ENCODE measurements at regions not wholly inside any gene's neighbourhood (a gene's known extent, or its start where the extent isn't known, plus 50 kb on each side); places are given as distances from the start of the nearest gene placed in this dataset.
A peak's percentile ranks its signal among the peaks of the same experiment; 100 is the strongest.

DNA sequence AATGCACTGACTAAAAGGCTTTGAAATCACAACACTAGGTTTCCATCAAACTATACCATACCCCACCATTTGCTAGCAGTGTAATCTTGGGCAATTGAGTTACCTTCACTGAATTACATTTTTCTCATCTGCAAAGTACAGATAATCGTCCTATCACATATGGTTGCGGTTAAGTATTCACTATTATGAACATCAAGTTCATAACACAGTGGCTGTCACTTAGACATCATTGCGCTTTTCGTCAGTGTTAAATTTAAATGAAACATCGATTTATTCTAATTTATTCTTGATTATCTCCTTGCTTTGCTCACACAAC is 505.9 kb downstream of the CPS1 start:
- DNase-seq: no peak

DNA sequence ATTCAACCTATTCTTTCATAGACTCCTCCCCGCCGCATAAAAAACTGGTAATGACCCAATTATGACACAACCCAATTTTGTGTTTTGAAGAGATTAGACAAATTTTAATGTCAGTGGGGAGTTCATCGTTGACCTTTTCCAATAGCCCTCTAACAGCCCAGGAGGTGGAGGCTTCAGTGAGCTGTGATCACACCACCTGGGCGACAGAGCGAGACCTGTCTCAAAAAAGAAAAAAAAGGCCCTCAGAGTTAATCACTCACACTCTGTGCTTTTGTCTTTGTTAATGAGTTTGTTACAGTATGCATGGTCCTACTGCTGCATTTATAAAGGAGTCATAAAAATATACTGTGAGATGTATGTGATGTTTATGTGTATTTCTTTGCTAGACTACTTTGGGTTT is 510.6 kb downstream of the CPS1 start:
- no peak for DNase-seq

DNA sequence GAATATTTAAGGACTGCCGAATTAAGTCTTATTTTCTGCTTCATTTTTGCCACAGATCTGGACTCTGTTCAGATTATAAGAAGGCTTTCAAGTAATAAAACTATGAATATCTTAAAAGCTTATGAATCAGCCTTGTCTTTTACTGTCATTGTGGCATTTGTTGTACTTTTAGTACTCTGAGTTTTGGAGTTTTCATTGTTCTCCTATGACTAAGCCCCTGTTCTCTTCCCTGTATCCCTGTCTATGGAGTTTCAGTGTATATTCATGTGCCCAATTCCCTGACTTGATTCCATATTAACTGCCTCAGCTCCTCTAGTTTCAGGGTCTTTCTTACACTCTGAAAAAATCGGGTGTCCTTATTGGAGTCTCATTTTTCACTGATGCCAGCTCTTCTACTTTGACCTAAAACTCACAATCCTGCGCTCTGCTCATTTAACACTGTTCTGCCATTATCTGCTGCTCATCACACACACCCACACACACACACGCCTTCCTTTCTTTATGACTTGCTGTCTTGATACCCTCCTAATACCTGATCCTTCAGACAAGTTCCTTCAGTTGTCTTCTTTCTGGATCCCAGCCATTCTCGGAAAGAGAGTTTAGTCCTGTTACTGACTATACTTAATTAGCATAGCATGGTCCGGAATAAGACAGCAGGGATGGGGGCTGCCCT is 511.8 kb downstream of the CPS1 start:
- no peak for DNase-seq

DNA sequence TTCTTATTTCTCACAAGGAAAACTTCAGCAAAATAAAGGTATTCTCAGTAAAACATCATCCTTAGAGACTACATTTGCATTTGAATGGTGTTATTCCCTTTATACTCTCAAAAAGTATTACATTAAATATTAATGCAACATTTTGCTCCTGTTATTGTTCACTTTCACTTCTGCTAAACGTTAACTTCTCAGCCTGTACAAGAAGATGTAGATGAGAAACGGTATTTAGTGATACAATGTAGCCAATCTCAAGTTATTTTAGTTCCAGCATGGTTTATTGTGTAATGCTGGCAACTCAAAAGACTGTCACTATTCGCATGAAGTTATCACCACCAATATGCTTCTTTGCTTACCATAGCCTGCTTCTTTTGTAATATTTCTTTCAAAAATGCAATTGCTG is 514.1 kb downstream of the CPS1 start:
- DNase-seq: no peak

DNA sequence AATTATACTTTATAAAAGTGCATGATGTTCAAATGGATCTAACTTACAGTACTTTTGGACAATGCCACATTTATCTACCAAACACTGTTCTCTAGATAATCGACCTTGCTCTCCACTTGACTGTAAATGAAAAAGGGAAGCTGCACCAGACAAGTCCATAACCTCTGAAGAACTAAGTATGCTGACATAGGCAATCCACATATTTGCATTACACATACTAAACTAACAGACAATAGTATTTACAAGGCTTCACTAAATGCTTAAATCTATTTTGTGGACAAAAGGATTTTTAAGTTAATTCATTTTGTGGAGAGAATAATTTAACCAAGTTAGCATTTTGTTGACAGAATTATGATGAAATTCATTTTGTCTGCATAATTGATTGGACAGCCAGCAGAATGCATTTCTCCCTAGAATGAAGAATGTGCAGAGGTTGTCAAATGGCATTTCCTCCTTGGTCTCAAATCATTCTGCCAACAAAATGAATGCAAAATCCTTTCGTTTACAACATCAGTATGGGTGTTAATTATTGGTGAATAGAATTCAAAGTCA is 520.9 kb downstream of the CPS1 start:
- DNase-seq: no peak

DNA sequence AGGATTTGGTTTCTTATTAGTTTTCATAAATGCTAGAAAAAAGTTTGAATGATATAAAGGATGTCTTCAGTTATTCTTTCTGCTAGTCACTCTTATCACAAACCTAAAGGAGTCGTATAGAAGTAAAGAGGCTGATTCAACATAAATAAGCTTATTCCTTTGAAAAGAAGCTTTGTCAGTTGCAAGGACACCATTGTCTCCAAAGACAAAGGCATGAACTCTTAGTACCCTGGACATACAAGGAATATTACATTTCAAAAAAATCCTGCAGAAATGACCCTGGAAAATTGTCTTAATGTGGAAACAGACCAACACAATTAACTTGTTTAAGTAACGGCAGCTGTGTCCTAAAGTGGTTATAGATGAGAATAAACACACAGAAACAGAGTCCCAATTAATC is 528.0 kb downstream of the CPS1 start:
- DNase-seq: no peak

DNA sequence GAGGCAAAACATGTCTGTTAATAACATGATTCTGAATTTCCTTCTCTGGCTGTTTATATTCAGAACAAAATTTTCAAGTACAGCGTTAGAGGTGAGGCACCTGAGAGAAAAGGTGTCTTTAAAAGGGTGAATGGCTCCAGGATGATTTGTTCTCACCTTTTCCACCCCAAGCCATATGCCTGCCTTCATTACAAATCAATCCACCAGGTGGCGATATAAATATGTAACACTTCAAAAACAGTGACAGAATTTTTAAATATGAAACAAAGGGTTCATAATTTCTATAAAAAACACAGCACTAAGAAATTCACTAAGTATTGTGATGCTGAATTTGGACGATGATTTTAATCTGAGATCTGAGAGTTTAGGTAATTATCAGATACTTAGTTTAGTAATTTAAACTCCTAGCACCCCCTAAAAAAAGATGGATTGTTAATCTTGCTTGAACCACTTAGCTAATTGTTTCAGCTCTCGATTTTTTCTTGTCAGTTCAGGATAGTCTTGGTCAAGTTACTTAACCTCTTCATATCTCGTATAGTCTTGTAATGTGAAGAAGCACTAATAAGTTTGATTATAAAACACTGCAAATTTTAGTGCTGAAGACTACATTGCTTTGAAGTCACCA is 528.8 kb downstream of the CPS1 start:
- peak; percentile 8 to 21 (median 10) for DNase-seq

DNA sequence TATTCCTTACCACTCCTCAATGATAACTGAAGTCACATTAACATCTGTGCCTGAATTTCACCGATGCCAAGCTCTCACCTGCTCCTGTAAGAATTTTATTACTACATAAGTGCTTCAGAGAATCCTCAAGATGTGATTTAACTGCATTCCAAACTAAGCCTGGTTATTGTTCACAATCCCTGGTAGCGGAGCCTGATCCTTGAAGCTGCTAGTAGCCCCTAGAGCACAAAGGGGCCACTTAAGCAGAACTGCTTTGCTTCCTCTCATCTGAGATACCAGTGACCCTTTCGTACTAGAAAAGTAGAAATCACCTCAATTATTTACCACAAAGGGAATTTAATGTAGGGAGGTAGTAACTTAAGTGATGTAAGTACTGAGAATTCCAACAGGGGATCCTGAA is 529.6 kb downstream of the CPS1 start:
- no peak for DNase-seq

DNA sequence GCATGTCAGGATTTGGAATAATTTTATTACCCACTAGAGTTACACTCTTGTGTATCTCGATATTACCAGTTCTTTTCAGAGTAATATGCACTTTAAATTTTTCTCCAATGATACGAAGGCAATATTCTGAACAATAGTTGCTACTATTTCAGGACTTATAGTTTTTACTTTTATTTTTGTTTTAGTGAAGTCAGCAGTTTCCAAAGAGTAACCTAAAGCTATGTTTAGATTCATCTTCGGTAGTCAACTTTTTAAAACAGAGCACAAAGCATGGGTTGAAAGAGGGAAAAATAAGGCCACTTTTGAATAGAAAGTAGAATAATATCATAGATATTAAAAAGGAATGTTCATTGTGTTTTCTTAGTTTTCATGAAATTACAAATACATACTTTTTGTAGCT is 532.7 kb downstream of the CPS1 start:
- no peak for DNase-seq

DNA sequence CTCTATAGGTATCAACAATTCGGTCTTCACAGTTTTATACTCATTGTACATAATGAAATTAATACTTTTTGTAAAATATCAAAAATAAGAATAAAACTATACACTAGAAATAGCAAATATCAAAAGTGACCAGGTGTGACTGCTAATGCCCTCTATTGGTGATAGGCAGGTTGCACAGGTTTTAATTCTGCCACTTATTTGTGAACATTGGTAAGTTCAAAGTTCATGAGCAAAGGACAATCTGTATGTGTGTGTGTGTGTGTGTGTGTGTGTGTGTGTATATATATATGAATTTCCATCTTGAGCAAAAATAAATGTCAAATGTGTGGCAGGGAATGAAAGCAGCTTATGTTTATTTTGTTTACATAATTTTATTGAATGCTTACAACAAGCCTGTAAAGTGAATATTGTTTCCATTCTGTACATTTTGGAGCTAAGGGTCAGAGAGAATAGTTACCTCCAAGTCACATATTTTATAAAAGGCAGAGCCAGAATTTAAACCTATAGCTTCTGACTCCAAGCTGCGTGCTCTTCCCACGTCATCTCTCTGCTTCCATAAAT is 537.4 kb downstream of the CPS1 start:
- DNase-seq: no peak

DNA sequence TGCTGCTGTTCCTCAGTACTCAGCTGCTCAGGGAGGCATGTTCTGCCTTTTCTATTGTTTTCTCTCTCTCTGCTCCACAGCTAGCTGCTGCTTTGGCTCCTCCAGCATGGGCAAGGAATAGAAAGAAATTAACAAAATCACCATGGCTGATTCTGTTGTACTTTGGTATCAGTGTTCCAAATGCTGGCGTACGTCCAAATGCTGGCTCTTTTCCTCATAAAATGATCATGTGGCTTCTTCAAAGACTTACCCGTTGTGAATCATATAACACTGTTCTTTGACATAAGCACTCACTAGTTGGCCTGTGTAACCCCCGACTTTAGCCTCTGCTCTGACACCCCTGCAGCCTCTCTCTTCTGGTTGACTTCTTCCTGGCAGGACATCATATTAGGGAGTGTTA is 547.6 kb downstream of the CPS1 start:
- peak in 1 of 3 donors; percentile 15 for DNase-seq

DNA sequence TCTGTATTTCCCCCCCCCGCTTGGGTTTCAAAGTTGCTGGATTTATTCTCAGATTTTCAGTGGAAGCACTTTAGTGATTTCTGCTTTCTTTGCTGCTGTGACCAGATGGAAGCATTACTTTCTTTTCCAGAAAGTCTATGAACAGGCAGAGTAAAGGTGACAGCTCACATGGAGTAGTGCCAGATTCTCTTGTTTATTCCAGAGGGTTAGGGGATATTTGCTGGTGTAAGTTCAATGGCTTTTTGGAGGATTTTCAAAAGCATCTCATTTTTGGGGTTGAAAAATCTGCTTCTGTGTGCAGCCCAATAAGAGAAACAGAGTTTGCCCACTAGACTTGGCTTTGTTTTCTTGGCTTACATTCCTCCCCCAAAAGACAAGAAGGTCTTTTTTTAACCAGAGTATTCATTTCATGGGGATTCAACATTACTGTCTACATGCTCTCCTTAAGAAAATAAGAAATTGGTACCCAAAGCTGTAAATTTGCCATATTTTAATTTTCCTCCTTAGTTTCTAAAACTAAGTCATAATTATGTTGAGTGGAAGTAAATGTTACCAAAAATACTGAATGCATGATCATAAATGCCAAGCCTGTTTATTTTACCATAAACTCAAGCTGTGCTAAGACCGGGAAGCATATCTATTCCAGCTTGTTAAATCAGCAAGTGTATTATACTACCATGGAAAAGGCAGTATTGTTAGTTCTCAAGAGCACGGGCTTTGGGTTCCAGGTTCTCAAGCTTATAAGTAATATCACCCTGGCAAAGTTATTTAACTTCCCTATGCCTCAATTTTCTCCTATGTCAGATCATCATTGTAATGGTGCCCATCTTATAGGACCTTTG is 557.2 kb downstream of the CPS1 start:
- no peak for DNase-seq

DNA sequence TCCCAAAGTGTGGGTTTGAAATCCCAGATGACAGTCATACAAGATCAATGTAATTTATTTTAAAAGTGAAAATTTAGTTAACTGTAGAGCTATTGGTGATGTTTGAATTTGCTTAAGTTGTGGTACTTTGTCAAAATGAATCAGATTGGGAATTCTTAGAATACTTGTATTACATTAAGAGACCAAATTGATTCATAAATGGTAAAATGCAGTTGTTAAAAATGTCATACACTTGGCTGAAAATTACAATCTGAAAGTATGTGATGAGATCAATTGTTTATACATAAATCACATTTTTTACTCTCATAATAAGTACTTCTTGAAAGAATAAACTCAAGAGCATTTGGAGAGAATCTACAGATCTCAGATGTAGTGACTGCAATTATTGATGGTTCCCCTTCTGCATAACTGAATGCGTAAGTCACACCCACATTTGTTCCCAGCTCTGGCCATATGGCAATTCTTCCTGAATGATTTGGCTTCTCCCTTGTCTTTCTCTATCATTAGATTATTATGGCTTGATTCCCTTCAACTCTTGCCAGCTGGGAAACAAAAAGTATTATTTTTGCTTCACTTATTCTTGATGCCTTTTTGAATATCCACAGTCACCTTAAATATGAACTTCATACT is 558.5 kb downstream of the CPS1 start:
- DNase-seq: peak; percentile 5 to 38 (median 8)

DNA sequence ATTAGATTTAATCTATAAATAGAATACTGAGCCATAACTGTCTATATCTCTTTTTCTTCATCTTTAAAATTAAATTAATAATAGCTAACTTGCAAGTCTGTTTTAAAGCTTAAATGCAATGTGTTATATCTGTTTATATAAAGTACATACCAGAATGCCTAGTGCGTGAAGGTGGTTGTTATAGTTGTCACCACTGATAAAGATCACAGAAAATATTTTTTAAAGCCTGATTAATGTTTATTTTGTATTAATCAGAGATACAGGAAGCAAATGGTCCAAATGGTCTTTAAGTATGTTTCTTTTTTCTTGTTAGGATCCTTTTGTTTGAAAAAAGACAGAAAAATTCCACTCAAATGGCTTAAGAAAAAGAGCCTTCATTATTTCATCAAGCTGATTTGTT is 560.6 kb downstream of the CPS1 start:
- DNase-seq: no peak

DNA sequence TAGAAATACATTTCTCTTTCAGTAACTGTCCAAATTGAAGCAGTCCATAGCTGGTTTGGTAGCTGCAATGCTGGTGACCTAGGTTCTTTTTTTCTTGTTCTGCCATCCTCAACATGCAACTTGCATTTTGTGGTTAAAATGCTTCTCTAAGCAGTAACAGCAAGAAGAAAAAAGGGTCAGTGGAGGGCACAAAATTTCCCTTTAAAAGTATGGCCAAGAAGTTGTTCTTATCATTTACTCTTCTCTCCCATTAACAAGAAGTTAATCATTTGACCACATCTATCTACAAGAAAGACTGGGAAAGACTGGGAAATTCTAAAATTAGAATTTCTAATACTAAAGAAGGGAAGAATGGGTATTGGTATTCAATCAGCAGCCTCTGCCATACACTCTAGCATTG is 569.9 kb downstream of the CPS1 start:
- DNase-seq: no peak

DNA sequence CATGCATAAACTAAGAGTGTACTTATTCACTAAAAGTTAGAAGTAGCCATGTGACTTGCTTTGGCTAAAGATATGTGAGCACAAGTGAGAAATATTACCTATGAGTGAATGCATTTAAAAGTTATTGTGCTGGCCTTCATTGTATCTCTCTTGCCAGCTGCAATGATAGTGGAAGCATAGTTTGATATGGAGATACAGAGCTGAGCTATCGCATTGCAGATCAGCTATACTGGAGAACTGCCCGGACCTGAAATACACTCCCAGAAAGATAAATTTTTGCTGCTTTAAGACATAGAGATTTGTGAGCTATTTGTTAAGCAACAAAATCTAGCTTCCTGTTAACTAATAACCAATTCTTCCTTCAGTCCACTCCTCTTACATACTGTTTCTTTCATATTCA is 571.1 kb downstream of the CPS1 start:
- peak in 1 of 3 donors; percentile 17 for DNase-seq

DNA sequence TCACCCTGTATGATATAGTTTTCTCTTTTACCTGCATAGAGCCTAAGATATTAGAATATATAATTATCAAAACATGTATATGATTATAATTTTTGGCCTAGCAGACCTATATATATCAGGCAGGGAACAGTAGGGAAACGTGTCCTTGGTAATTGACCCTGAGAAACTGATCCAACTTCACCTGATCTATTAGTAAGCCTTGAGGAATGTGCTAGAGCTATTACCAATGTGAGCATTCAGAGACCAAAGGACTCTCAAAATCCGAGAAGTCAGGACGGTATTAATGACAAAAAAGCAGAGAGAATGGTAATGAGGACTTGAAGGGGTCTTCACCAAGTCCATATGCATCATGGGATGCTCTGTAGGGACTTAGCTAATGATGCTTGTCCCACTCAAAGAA is 571.9 kb downstream of the CPS1 start:
- no peak for DNase-seq

DNA sequence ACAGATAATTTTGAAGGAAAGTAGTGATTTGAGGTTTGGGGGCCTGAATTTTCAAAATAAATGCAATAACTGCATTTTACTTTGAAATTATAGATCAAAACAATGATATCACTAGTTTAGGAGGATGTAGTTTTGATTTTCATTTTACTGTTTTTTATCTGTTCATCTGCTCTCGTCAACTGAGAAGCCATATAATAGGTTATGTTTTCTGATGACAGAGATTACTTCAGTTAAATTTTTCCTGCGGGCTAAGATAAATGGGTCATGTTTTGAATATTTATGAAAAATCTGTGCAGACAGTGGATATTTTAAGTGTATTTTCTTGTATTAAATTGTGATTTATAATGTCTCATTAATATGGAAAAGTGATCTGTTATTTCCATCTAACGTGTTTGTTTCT is 573.4 kb downstream of the CPS1 start:
- DNase-seq: no peak

DNA sequence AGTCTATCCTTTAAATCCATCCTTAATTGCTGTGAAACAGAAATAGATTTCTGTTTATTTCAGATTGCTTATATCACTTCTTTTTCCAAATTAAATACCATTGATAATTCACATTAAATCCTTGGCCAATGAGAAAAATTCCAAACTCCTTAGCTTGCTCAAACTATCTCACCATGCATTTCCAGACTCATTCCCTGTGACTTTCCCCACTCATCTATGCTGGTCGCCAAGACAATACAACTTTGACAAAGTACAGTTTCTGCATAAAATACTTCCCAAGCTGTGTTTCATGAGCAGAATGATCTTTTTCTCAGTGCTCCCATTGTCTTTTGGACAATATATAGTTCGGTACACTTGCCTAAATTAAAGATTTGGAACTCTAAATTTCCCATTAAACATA is 575.6 kb downstream of the CPS1 start:
- DNase-seq: no peak

DNA sequence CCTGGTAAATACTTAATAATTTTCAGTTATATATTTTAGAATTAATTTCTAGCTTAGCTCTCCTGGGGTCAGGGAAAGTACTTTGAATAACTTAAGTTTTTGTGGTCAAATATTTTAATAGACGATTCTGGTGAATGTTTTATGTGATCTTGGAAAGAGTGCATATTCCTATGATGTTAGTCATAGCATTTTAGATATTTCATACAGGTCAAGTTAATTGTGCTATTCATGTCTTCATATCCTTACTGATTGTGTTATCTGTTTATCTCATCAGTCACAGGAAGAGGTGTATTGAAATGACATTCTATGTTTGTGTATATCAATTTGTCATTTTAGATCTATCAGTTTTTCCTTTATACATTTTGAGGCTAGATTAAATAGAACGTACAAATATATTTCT is 576.2 kb downstream of the CPS1 start:
- DNase-seq: no peak

DNA sequence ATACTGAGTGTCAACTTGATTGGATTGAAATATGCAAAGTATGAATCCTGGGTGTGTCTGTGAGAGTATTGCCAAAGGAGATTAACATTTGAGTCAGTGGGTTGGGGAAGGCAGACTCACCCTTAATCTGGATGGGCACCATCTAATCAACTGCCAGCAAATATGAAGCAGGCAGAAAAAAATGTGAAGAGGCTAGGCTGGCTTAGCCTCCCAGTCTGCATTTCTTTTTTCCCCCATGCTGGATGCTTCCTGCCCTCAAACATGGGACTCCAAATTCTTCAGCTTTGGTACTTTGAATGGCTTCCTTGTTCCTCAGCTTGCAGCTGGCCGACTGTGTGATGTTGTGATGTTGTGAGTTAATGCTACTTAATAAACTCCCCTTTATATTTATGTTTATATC is 577.4 kb downstream of the CPS1 start:
- DNase-seq: no peak

DNA sequence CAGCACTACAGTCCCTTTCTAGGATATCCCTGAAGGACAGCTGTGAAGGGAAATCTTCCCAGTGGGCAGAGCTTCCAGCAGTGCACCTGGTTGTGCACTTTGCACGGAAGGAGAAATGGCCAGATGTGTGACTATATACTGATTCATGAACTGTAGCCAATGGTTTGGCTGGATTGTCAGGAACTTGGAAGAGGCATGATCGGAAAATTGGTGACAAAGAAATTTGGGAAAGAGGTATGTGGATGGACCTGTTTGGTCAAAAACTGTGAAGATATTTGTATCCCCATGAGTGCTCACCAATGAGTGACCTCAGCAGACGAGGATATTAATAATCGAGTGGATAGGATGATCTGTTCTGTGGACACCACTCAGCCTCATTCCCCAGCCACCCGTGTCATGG is 582.2 kb downstream of the CPS1 start:
- no peak for DNase-seq

Data from muscle of back (tissue), 3 donors.